ENCODE measurements at regions not wholly inside any gene's neighbourhood (a gene's known extent, or its start where the extent isn't known, plus 50 kb on each side); places are given as distances from the start of the nearest gene placed in this dataset.
"Not testable (repeated sequence)": the region's sequence is repeated elsewhere in the genome, so short reads cannot be mapped to it uniquely, and the experiment has no call there.

GRCh38 chr13:69226427-69226826 lies 881.2 kb upstream of the ATXN8OS start:
- peaks cover 1% of the 10 kb centered on the region for H3K4me1 Mint-ChIP-seq (ENCODE audit: low read depth)
- no peak overlapping the region for H3K27ac Mint-ChIP-seq
- no peaks in the 10 kb centered on the region for H3K27me3 Mint-ChIP-seq
- TF ChIP-seq, protein P1, sequence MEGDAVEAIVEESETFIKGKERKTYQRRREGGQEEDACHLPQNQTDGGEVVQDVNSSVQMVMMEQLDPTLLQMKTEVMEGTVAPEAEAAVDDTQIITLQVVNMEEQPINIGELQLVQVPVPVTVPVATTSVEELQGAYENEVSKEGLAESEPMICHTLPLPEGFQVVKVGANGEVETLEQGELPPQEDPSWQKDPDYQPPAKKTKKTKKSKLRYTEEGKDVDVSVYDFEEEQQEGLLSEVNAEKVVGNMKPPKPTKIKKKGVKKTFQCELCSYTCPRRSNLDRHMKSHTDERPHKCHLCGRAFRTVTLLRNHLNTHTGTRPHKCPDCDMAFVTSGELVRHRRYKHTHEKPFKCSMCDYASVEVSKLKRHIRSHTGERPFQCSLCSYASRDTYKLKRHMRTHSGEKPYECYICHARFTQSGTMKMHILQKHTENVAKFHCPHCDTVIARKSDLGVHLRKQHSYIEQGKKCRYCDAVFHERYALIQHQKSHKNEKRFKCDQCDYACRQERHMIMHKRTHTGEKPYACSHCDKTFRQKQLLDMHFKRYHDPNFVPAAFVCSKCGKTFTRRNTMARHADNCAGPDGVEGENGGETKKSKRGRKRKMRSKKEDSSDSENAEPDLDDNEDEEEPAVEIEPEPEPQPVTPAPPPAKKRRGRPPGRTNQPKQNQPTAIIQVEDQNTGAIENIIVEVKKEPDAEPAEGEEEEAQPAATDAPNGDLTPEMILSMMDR (IDR thresholded peaks at IDR 0.05; ENCODE audit: unreplicated experiment), result no peak
- peaks cover 9% of the 10 kb centered on the region for H3K9me3 Mint-ChIP-seq (ENCODE audit: low read depth)
- H3K36me3 Mint-ChIP-seq (ENCODE audit: insufficient read depth), result no peaks in the 10 kb centered on the region
- no peak overlapping the region for H3K4me3 Mint-ChIP-seq (ENCODE audit: low read depth)
- no peak for DNase-seq (ENCODE audit: low spot score, unreplicated experiment)

DNA sequence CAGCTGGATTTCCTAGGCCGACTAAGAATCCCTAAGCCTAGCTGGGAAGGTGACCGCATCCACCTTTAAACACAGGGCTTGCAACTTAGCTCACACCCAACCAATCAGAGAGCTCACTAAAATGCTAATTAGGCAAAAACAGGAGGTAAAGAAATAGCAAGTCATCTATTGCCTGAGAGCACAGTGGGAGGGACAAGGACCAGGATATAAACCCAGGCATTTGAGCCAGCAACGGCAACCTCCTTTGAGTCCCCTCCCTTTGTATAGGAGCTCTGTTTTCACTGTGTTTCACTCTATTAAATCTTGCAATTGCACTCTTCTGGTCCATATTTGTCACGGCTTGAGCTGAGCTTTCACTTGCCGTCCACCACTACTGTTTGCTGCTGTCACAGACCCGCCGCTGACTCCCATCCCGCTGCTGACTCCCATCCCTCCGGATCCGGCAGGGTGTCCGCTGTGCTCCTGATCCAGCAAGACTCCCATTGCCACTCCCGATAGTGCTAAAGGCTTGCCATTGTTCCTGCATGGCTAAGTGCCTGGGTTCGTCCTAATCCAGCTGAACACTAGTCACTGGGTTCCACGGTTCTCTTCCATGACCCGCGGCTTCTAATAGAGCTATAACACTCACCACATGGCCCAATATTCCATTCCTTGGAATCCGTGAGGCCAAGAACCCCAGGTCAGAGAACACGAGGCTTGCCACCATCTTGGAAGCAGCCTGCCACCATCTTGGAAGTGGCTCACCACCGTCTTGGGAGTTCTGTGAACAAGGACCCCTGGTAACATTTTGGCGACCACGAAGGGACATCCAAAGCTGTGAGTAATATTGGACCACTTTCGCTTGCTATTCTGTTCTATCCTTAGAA lies 885.8 kb upstream of the ATXN8OS start:
- H3K27ac Mint-ChIP-seq; H3K4me1 Mint-ChIP-seq (ENCODE audit: low read depth); H3K27me3 Mint-ChIP-seq; H3K9me3 Mint-ChIP-seq (ENCODE audit: low read depth); H3K4me3 Mint-ChIP-seq (ENCODE audit: low read depth); H3K36me3 Mint-ChIP-seq (ENCODE audit: insufficient read depth); DNase-seq (ENCODE audit: low spot score, unreplicated experiment): not testable (repeated sequence)

GRCh38 chr13:69213396-69213795 lies 894.2 kb upstream of the ATXN8OS start:
- no peaks in the 10 kb centered on the region for H3K9me3 Mint-ChIP-seq (ENCODE audit: low read depth)
- H3K27ac Mint-ChIP-seq, result no peak overlapping the region
- H3K4me3 Mint-ChIP-seq (ENCODE audit: low read depth), result no peak overlapping the region
- peaks cover 3% of the 10 kb centered on the region for H3K4me1 Mint-ChIP-seq (ENCODE audit: low read depth)
- TF ChIP-seq, protein P1 (IDR thresholded peaks at IDR 0.05; ENCODE audit: unreplicated experiment), result no peak
- DNase-seq (ENCODE audit: low spot score, unreplicated experiment), result no peak
- H3K36me3 Mint-ChIP-seq (ENCODE audit: insufficient read depth), result no peaks in the 10 kb centered on the region
- no peaks in the 10 kb centered on the region for H3K27me3 Mint-ChIP-seq

DNA sequence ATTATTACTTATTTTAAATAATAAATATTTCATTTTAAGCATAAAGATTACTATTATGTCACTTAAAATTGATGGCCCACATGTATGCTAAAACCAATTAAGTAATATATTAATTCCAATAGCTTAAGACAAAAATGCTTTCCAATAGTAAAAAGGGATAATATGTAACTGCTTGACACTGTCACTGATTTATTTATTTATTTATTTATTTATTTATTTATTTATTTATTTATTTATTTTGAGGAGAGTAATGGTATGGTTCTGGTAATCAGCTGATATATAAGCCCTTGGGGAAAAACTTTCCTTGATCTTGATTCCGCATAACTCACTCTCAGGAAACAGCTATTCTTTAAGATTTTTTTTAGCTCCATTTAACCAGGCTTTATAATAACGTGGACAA lies 903.0 kb upstream of the ATXN8OS start:
- H3K27ac Mint-ChIP-seq, result no peak overlapping the region
- H3K9me3 Mint-ChIP-seq (ENCODE audit: low read depth), result peaks cover 7% of the 10 kb centered on the region
- H3K27me3 Mint-ChIP-seq, result no peaks in the 10 kb centered on the region
- TF ChIP-seq, protein P1 (IDR thresholded peaks at IDR 0.05; ENCODE audit: unreplicated experiment), result no peak
- peaks cover 6% of the 10 kb centered on the region for H3K4me1 Mint-ChIP-seq (ENCODE audit: low read depth)
- no peaks in the 10 kb centered on the region for H3K36me3 Mint-ChIP-seq (ENCODE audit: insufficient read depth)
- DNase-seq (ENCODE audit: low spot score, unreplicated experiment), result no peak
- H3K4me3 Mint-ChIP-seq (ENCODE audit: low read depth), result no peak overlapping the region

DNA sequence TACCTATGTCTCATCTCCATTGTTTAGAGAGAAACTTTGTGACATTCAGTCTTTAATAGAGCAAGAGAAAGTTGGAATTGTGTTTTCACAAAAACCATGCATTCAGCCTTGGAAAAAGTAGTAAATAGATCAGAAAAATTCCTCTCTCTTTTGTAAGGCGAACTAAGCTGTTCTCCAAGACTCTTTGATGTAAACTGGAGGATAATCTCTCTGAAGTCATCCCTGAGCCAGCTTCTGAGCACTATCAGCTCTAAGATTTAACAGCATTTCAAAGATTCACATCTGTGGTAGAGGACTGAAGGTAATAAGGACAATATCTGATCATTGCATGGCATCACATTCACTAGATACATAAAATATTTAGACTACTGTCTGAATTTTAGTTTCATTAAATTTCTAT lies 904.6 kb upstream of the ATXN8OS start:
- no peak for DNase-seq (ENCODE audit: low spot score, unreplicated experiment)
- TF ChIP-seq, protein P1 (IDR thresholded peaks at IDR 0.05; ENCODE audit: unreplicated experiment), result no peak
- H3K27me3 Mint-ChIP-seq, result no peaks in the 10 kb centered on the region
- no peak overlapping the region for H3K27ac Mint-ChIP-seq
- H3K4me1 Mint-ChIP-seq (ENCODE audit: low read depth), result peaks cover 4% of the 10 kb centered on the region
- no peak overlapping the region for H3K4me3 Mint-ChIP-seq (ENCODE audit: low read depth)
- H3K9me3 Mint-ChIP-seq (ENCODE audit: low read depth), result peaks cover 7% of the 10 kb centered on the region
- H3K36me3 Mint-ChIP-seq (ENCODE audit: insufficient read depth), result no peaks in the 10 kb centered on the region

GRCh38 chr13:69199664-69200063 lies 908.0 kb upstream of the ATXN8OS start:
- Mint-ChIP-seq H3K9me3 (ENCODE audit: low read depth) (no peaks in the 10 kb centered on the region), H3K4me1 (ENCODE audit: low read depth) (peaks cover 3% of the 10 kb centered on the region), H3K36me3 (ENCODE audit: insufficient read depth) (no peaks in the 10 kb centered on the region), H3K27ac (no peak overlapping the region), H3K4me3 (ENCODE audit: low read depth) (no peak overlapping the region), H3K27me3 (no peaks in the 10 kb centered on the region)
- DNase-seq (ENCODE audit: low spot score, unreplicated experiment), result no peak
- TF ChIP-seq, protein P1 (IDR thresholded peaks at IDR 0.05; ENCODE audit: unreplicated experiment), result no peak

All from progenitor cell of endocrine pancreas (in vitro differentiated cells).